GM23338 (cell line): ENCODE measurements at regions not wholly inside any gene's neighbourhood (a gene's known extent, or its start where the extent isn't known, plus 50 kb on each side); places are given as distances from the start of the nearest gene placed in this dataset.

ENCODE experiments used
- ATAC-seq: fragments of 200-7000 bp; cut with Tn5 transposase; 3 replicates; pipeline ENCODE4 v1.9.1; 2020
- DNase-seq: peaks from one replicate; pipeline ENCODE4 v3.0.0-alpha.2; 2015; ENCODE audit warnings: low spot score
- H2AFZ ChIP-seq: fragments of 200-600 bp; sonication (generic); 2 replicates; pipeline ENCODE4 v1.8.0; 2016; ENCODE audit warnings: antibody characterized with exemption, mild to moderate bottlenecking, moderate library complexity
- H3F3A ChIP-seq: fragments of 200-600 bp; sonication (generic); replicated peaks from 2 replicates; pipeline ENCODE4 v1.8.0; 2017; ENCODE audit warnings: antibody characterized with exemption, mixed run types, low read depth
- H3K27ac ChIP-seq: fragments of 200-600 bp; sonication (generic); 2 replicates; pipeline ENCODE4 v1.6.1; 2016; ENCODE audit warnings: low read depth
- H3K27me3 ChIP-seq: fragments of 200-600 bp; sonication (generic); 2 replicates; pipeline ENCODE4 v1.8.0; 2016; ENCODE audit warnings: mild to moderate bottlenecking, mixed run types, moderate library complexity; ENCODE audit not compliant: insufficient read depth
- H3K36me3 ChIP-seq: fragments of 200-600 bp; sonication (generic); 2 replicates; pipeline ENCODE4 v1.8.0; 2016; ENCODE audit warnings: mild to moderate bottlenecking; ENCODE audit not compliant: insufficient read depth
- H3K4me1 ChIP-seq: fragments of 200-600 bp; sonication (generic); 2 replicates; pipeline ENCODE4 v1.8.0; 2016; ENCODE audit warnings: mild to moderate bottlenecking, moderate library complexity; ENCODE audit not compliant: insufficient read depth
- H3K4me2 ChIP-seq: fragments of 200-600 bp; sonication (generic); 2 replicates; pipeline ENCODE4 v1.7.1; 2017; ENCODE audit warnings: mixed run types
- H3K4me3 ChIP-seq: fragments of 200-600 bp; sonication (generic); 2 replicates; pipeline ENCODE4 v1.6.1; 2016; ENCODE audit warnings: mixed run types
- H3K79me2 ChIP-seq: fragments of 200-600 bp; sonication (generic); replicated peaks from 2 replicates; pipeline ENCODE4 v1.8.0; 2017; ENCODE audit warnings: mild to moderate bottlenecking; ENCODE audit not compliant: insufficient read depth
- H3K9me2 ChIP-seq: fragments of 200-600 bp; sonication (generic); 2 replicates; pipeline ENCODE4 v1.8.0; 2017; ENCODE audit not compliant: insufficient read depth
- H4K20me1 ChIP-seq: fragments of 200-600 bp; sonication (generic); replicated peaks from 2 replicates; pipeline ENCODE4 v1.8.0; 2017; ENCODE audit warnings: mild to moderate bottlenecking; ENCODE audit not compliant: insufficient read depth
- H3K27ac Mint-ChIP-seq: 2 replicates; pipeline ENCODE4 v1.8.0; 2020; ENCODE audit warnings: inconsistent platforms, mild to moderate bottlenecking, moderate library complexity, mixed read lengths
- H3K27me3 Mint-ChIP-seq: 3 replicates; pipeline ENCODE4 v1.8.0; 2022; ENCODE audit warnings: low read depth, mild to moderate bottlenecking, moderate library complexity, mixed read lengths, inconsistent platforms; ENCODE audit not compliant: insufficient read depth, poor library complexity
- H3K36me3 Mint-ChIP-seq: 3 replicates; pipeline ENCODE4 v1.8.0; 2021; ENCODE audit warnings: low read depth, mild to moderate bottlenecking, inconsistent platforms, moderate library complexity, mixed read lengths
- H3K4me1 Mint-ChIP-seq: 3 replicates; pipeline ENCODE4 v1.8.0; 2020; ENCODE audit warnings: mild to moderate bottlenecking, inconsistent platforms, mixed read lengths
- H3K4me3 Mint-ChIP-seq: 3 replicates; pipeline ENCODE4 v1.8.0; 2021; ENCODE audit warnings: moderate library complexity, mild to moderate bottlenecking, inconsistent platforms, mixed read lengths
- H3K9me3 Mint-ChIP-seq: 3 replicates; pipeline ENCODE4 v1.8.0; 2020; ENCODE audit warnings: moderate library complexity, mild to moderate bottlenecking, inconsistent platforms, mixed read lengths
- CREB1 ChIP-seq: fragments of 250-450 bp; sonication (Bioruptor Pico); IDR thresholded peaks from 2 replicates; pipeline ENCODE4 v1.5.0; 2020; ENCODE audit warnings: low read depth, mild to moderate bottlenecking, moderate library complexity
- ETS1 ChIP-seq: IDR thresholded peaks from 2 replicates; pipeline ENCODE4 v1.6.1; 2016; ENCODE audit warnings: antibody characterized with exemption
- EZH2 ChIP-seq: fragments of 200-600 bp; sonication (generic); IDR thresholded peaks from one replicate; pipeline ENCODE4 v1.8.0; 2017; ENCODE audit warnings: antibody characterized with exemption, mild to moderate bottlenecking, low read depth; ENCODE audit not compliant: unreplicated experiment
- EZH2phosphoT487 ChIP-seq: fragments of 200-600 bp; sonication (generic); IDR thresholded peaks from one replicate; pipeline ENCODE4 v1.8.1; 2018; ENCODE audit warnings: antibody characterized with exemption; ENCODE audit not compliant: unreplicated experiment
- JUNB ChIP-seq: IDR thresholded peaks from one replicate; pipeline ENCODE4 v1.6.1; 2016; ENCODE audit warnings: antibody characterized with exemption; ENCODE audit not compliant: unreplicated experiment
- NANOG ChIP-seq: IDR thresholded peaks from 2 replicates; pipeline ENCODE4 v1.6.1; 2016; ENCODE audit warnings: antibody characterized with exemption, borderline replicate concordance
- POLR2AphosphoS5 ChIP-seq: IDR thresholded peaks from 2 replicates; pipeline ENCODE4 v1.6.1; 2016; ENCODE audit warnings: antibody characterized with exemption, low read depth
- REST ChIP-seq: IDR thresholded peaks from one replicate; pipeline ENCODE4 v1.6.1; 2018; ENCODE audit warnings: antibody characterized with exemption; ENCODE audit not compliant: unreplicated experiment
- STAT1 ChIP-seq: IDR thresholded peaks from one replicate; pipeline ENCODE4 v1.6.1; 2016; ENCODE audit warnings: antibody characterized with exemption; ENCODE audit not compliant: unreplicated experiment
- ZNF114 ChIP-seq: fragments of 250-450 bp; sonication (Bioruptor Pico); IDR thresholded peaks from 2 replicates; pipeline ENCODE4 v1.5.0; 2020; ENCODE audit warnings: mild to moderate bottlenecking, moderate library complexity
- ZNF331 ChIP-seq: fragments of 250-450 bp; sonication (Bioruptor Pico); IDR thresholded peaks from 2 replicates; pipeline ENCODE4 v1.5.0; 2020; ENCODE audit warnings: low read depth, mild to moderate bottlenecking, moderate library complexity

- H3K4me1 Mint-ChIP-seq: peaks cover 3% of the 10 kb centered on the region; the same call in 2 of the 3 replicates
- no peak overlapping the region for H3K4me3 Mint-ChIP-seq
- H3F3A ChIP-seq: no peaks in the 10 kb centered on the region
- H2AFZ ChIP-seq: peak overlapping the region; percentile 11
- peaks cover 6% of the 10 kb centered on the region for H3K36me3 Mint-ChIP-seq
- H3K27me3 ChIP-seq: no peaks in the 10 kb centered on the region
- no peak for TF ChIP-seq EZH2
- no peak for TF ChIP-seq ZNF331 (CRISPR knock-in tag)
- no peak for TF ChIP-seq JUNB
- TF ChIP-seq REST: no peak
- TF ChIP-seq NANOG: no peak
- no peak for TF ChIP-seq STAT1
- TF ChIP-seq POLR2AphosphoS5: no peak
- no peak for TF ChIP-seq ZNF114 (CRISPR knock-in tag)
- no peak for TF ChIP-seq EZH2phosphoT487
- TF ChIP-seq ETS1: no peak
- no peaks in the 10 kb centered on the region for H3K27me3 Mint-ChIP-seq
- no peaks in the 10 kb centered on the region; the same call in 1 of the 2 replicates for H3K36me3 ChIP-seq
- no peaks in the 10 kb centered on the region for H4K20me1 ChIP-seq
- no peak overlapping the region for H3K4me3 ChIP-seq
- no peaks in the 10 kb centered on the region for H3K79me2 ChIP-seq
- no peak overlapping the region for H3K4me2 ChIP-seq
- H3K27ac Mint-ChIP-seq: peak overlapping the region; percentile 1; the same call in 1 of the 2 replicates
- DNase-seq (no peak), ATAC-seq (no peak)
- peaks cover 12% of the 10 kb centered on the region for H3K9me3 Mint-ChIP-seq
- no peaks in the 10 kb centered on the region for H3K4me1 ChIP-seq
- H3K9me2 ChIP-seq: peaks cover 2% of the 10 kb centered on the region; the same call in 1 of the 2 replicates
- no peak overlapping the region for H3K27ac ChIP-seq
Observed at GRCh38 chr2:59019566-59020159, 778.5 kb upstream of the FANCL start.

- no peak for DNase-seq
- Histone ChIP-seq H2AFZ (no peak overlapping the region), H3K36me3 (no peaks in the 10 kb centered on the region; the same call in 1 of the 2 replicates), H3K79me2 (no peaks in the 10 kb centered on the region), H3F3A (no peaks in the 10 kb centered on the region), H4K20me1 (no peaks in the 10 kb centered on the region), H3K27ac (no peak overlapping the region), H3K4me2 (no peak overlapping the region), H3K4me1 (no peaks in the 10 kb centered on the region), H3K9me2 (peaks cover 2% of the 10 kb centered on the region; the same call in 1 of the 2 replicates), H3K4me3 (no peak overlapping the region), H3K27me3 (no peaks in the 10 kb centered on the region)
- no peak for ATAC-seq
- H3K27ac Mint-ChIP-seq: no peak overlapping the region
- no peak overlapping the region for H3K4me3 Mint-ChIP-seq
- H3K9me3 Mint-ChIP-seq: peaks cover 19% of the 10 kb centered on the region
- H3K4me1 Mint-ChIP-seq: peaks cover 3% of the 10 kb centered on the region; the same call in 2 of the 3 replicates
- H3K36me3 Mint-ChIP-seq: peaks cover 11% of the 10 kb centered on the region
- no peaks in the 10 kb centered on the region for H3K27me3 Mint-ChIP-seq
- no peak for TF ChIP-seq EZH2phosphoT487
- TF ChIP-seq CREB1: no peak
- TF ChIP-seq EZH2: no peak
- TF ChIP-seq ZNF331 (CRISPR knock-in tag): no peak
- no peak for TF ChIP-seq ETS1
- TF ChIP-seq JUNB: no peak
- TF ChIP-seq POLR2AphosphoS5: no peak
- TF ChIP-seq ZNF114 (CRISPR knock-in tag): no peak
- no peak for TF ChIP-seq REST
- no peak for TF ChIP-seq STAT1
- no peak for TF ChIP-seq NANOG
Observed at GRCh38 chr2:59018737-59019136, 777.6 kb upstream of the FANCL start.
